Thyroid gland (tissue), 4 donors: ENCODE measurements at regions not wholly inside any gene's neighbourhood (a gene's known extent, or its start where the extent isn't known, plus 50 kb on each side); places are given as distances from the start of the nearest gene placed in this dataset.

ENCODE experiments used
- POLR2A ChIP-seq, 2 donors: fragments of 450-650 bp; IDR thresholded peaks; one replicate each; pipeline ENCODE4 v1.6.1; 2017; ENCODE audit warnings: antibody characterized with exemption in 2 of 2, mild to moderate bottlenecking in 2 of 2, moderate library complexity in 1 of 2
- TF ChIP-seq, protein P1 (sequence below), 6 experiments: fragments of 200-600 bp in 3 of 6; fragments of 450-650 bp in 3 of 6; sonication (generic) in 3 of 6; IDR thresholded peaks; one replicate each; pipeline ENCODE4 v1.5.1; 2016 to 2019; ENCODE audit warnings: antibody characterized with exemption in 6 of 6, mild to moderate bottlenecking in 2 of 6, inconsistent platforms in 1 of 6, moderate library complexity in 1 of 6

- TF ChIP-seq, protein P1, sequence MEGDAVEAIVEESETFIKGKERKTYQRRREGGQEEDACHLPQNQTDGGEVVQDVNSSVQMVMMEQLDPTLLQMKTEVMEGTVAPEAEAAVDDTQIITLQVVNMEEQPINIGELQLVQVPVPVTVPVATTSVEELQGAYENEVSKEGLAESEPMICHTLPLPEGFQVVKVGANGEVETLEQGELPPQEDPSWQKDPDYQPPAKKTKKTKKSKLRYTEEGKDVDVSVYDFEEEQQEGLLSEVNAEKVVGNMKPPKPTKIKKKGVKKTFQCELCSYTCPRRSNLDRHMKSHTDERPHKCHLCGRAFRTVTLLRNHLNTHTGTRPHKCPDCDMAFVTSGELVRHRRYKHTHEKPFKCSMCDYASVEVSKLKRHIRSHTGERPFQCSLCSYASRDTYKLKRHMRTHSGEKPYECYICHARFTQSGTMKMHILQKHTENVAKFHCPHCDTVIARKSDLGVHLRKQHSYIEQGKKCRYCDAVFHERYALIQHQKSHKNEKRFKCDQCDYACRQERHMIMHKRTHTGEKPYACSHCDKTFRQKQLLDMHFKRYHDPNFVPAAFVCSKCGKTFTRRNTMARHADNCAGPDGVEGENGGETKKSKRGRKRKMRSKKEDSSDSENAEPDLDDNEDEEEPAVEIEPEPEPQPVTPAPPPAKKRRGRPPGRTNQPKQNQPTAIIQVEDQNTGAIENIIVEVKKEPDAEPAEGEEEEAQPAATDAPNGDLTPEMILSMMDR (IDR thresholded peaks at IDR 0.05): no peak
- no peak for TF ChIP-seq POLR2A (IDR thresholded peaks at IDR 0.05)
Observed at GRCh38 chr5:82597437-82597836, 319.3 kb upstream of the RPS23 start.
